GM12878 (cell line): ENCODE measurements at regions not wholly inside any gene's neighbourhood (a gene's known extent, or its start where the extent isn't known, plus 50 kb on each side); places are given as distances from the start of the nearest gene placed in this dataset.

Source experiments
- ATAC-seq: fragments of 200-7000 bp; cut with Tn5 transposase; 3 replicates; pipeline ENCODE4 v1.9.1; 2020; ENCODE audit warnings: mild to moderate bottlenecking, moderate library complexity
- BruUV-seq: library from RNA; stranded (reverse); fragments of 400-500 nt; replicated peaks from 2 replicates; lab custom pipeline; 2021; lab: Mats Ljungman, UMichigan
- CTCF ChIA-PET: fragments of 300-600 bp; sonication (Branson Sonifier 250); formaldehyde crosslinking; extraction: SDS; loops from one replicate; lab custom pipeline; 2021; ENCODE audit warnings: inconsistent platforms; lab: Yijun Ruan, JAX
- POLR2A ChIA-PET: fragments of 350-600 bp; formaldehyde crosslinking; extraction: SDS; loops from one replicate; lab custom pipeline; 2021; ENCODE audit warnings: inconsistent platforms; lab: Charles Lee
- RAD21 ChIA-PET: fragments of 300-600 bp; sonication (Branson Sonifier 250); formaldehyde crosslinking; loops from one replicate; lab custom pipeline; 2023; ENCODE audit warnings: antibody characterized with exemption; ENCODE audit not compliant: unreplicated experiment; lab: Charles Lee
- SMC1A ChIA-PET: fragments of 300-600 bp; sonication (Branson Sonifier 250); formaldehyde crosslinking; loops from one replicate; lab custom pipeline; 2023; ENCODE audit not compliant: unreplicated experiment, uncharacterized antibody; lab: Charles Lee
- DNase-seq: peaks from one replicate; pipeline ENCODE4 v3.0.0-alpha.2; 2011; ENCODE audit warnings: low read depth, low spot score
- FAIRE-seq: peaks from 3 replicates; lab custom pipeline; 2011; peaks lifted over from hg19 to GRCh38; lab: Jason Lieb, UNC
- H2AFZ ChIP-seq: 2 replicates; pipeline ENCODE4 v1.6.0; 2011; ENCODE audit warnings: low read depth, low read length, control low read depth; ENCODE audit not compliant: control insufficient read depth
- H3K27ac ChIP-seq: 2 replicates; pipeline ENCODE4 v1.5.1; 2011; ENCODE audit warnings: control low read depth; ENCODE audit not compliant: control insufficient read depth, insufficient read depth
- H3K27me3 ChIP-seq, 2 experiments: replicated peaks in 1 of 2; 2 replicates each; pipeline versions ENCODE4 v1.6.0 to v1.6.1; 2011; ENCODE audit warnings: low read length in 1 of 2; ENCODE audit not compliant: control insufficient read depth in 2 of 2, insufficient read depth in 2 of 2
- H3K36me3 ChIP-seq, 2 experiments: 2 replicates each; pipeline ENCODE4 v1.5.1; 2011; ENCODE audit warnings: low read length in 1 of 2; ENCODE audit not compliant: control insufficient read depth in 2 of 2, insufficient read depth in 2 of 2
- H3K4me1 ChIP-seq: 2 replicates; pipeline ENCODE4 v1.6.1; 2011; ENCODE audit warnings: mild to moderate bottlenecking, low read length, moderate library complexity, mixed read lengths; ENCODE audit not compliant: control insufficient read depth, insufficient read depth
- H3K4me2 ChIP-seq: 2 replicates; pipeline ENCODE4 v1.6.0; 2011; ENCODE audit warnings: control low read depth; ENCODE audit not compliant: control insufficient read depth, insufficient read depth
- H3K4me3 ChIP-seq: fragments of 200-600 bp; sonication (generic); 2 replicates; pipeline ENCODE4 v1.5.1; 2016
- H3K79me2 ChIP-seq: 2 replicates; pipeline ENCODE4 v1.6.0; 2011; ENCODE audit warnings: low read length; ENCODE audit not compliant: control insufficient read depth, insufficient read depth
- H3K9ac ChIP-seq: 2 replicates; pipeline ENCODE4 v1.8.0; 2011; ENCODE audit warnings: low read length, control low read depth, mixed read lengths; ENCODE audit not compliant: control insufficient read depth, insufficient read depth
- H3K9me3 ChIP-seq: replicated peaks from 3 replicates; pipeline ENCODE4 v1.5.1; 2011; ENCODE audit warnings: mild to moderate bottlenecking, low read length; ENCODE audit not compliant: control insufficient read depth, insufficient read depth
- H4K20me1 ChIP-seq: 2 replicates; pipeline ENCODE4 v1.6.0; 2011; ENCODE audit not compliant: control insufficient read depth, insufficient read depth
- CHD4 ChIP-seq: fragments of 200-600 bp; sonication (generic); IDR thresholded peaks from 2 replicates; pipeline ENCODE4 v1.6.1; 2016; ENCODE audit warnings: mild to moderate bottlenecking
- CTCF ChIP-seq, 3 experiments: IDR thresholded peaks in 2 of 3; conservative IDR thresholded peaks in 1 of 3; 2 replicates each; pipeline ENCODE4 v1.5.1; 2011; ENCODE audit warnings: low read depth in 3 of 3, low read length in 3 of 3, mild to moderate bottlenecking in 3 of 3, control low read depth in 2 of 3, moderate library complexity in 2 of 3, inconsistent platforms in 1 of 3, mixed read lengths in 1 of 3; ENCODE audit not compliant: control insufficient read depth in 2 of 3, insufficient read depth in 1 of 3; ENCODE audit errors: extremely low read depth in 1 of 3
- MTA2 ChIP-seq: fragments of 450-650 bp; IDR thresholded peaks from 2 replicates; pipeline ENCODE4 v1.6.1; 2016; ENCODE audit warnings: low read depth, mild to moderate bottlenecking, moderate library complexity
- SPI1 ChIP-seq: IDR thresholded peaks from 2 replicates; pipeline ENCODE4 v1.6.1; 2011; ENCODE audit warnings: low read depth, mild to moderate bottlenecking, low read length, moderate library complexity, borderline replicate concordance; ENCODE audit not compliant: insufficient read depth
- WGBS: methylation state at CpG from one replicate; pipeline ENCODE4 v1.1.6; 2016; ENCODE audit warnings: low lambda C conversion rate; ENCODE audit not compliant: insufficient replicate concordance, insufficient coverage; ENCODE audit errors: missing lambda C conversion rate; 5-methylcytosine and 5-hydroxymethylcytosine counted together
- in situ Hi-C: fragments of 300-500 bp; cut with MboI; formaldehyde crosslinking; loops from 9 replicates; pipeline ENCODE4 v1.14.3; 2018; ENCODE audit warnings: mixed read lengths
- intact Hi-C: fragments of 100-400 bp; cut with micrococcal nuclease; formaldehyde crosslinking; loops from one replicate; pipeline ENCODE4 v1.14.2; 2022; ENCODE audit not compliant: unreplicated experiment
- TF ChIP-seq, protein P1 (sequence below): IDR thresholded peaks from 2 replicates; pipeline ENCODE4 v1.6.1; 2012; ENCODE audit warnings: low read depth, low read length, improper control_type of control experiment

GRCh38 chr1:234909851-234910250, 218.8 kb downstream of the TOMM20 start:
- Histone ChIP-seq H3K27ac (no peak overlapping the region), H3K27me3 (no peaks in the 10 kb centered on the region), H2AFZ (no peak overlapping the region), H3K36me3 (no peaks in the 10 kb centered on the region), H3K79me2 (no peaks in the 10 kb centered on the region), H4K20me1 (no peaks in the 10 kb centered on the region), H3K4me2 (no peak overlapping the region), H3K9me3 (no peaks in the 10 kb centered on the region), H3K9ac (no peak overlapping the region), H3K4me3 (no peak overlapping the region), H3K4me1 (no peaks in the 10 kb centered on the region)
- RAD21 ChIA-PET, result interaction anchor here (2.7 kb wide), 1 partner anchor 16 kb away, joined by 8 read pairs; no protein-coding TSS in a partner anchor
- in situ Hi-C loops (no loop called here), intact Hi-C loops (no loop called here)
- SMC1A ChIA-PET, result interaction anchor here (0.6 to 3.7 kb wide), 3 partner anchors 16 to 347 kb away, joined by 3 to 17 read pairs (median 4); no protein-coding TSS in a partner anchor
- DNase-seq (no peak), ATAC-seq (no peak), FAIRE-seq (no peak)
- 94% methylated on average over 4 of the region's 4 CpGs for WGBS
- POLR2A ChIA-PET, result interaction anchor here (1.3 kb wide), 1 partner anchor 16 kb away, joined by 3 read pairs; no protein-coding TSS in a partner anchor
- no peak for TF ChIP-seq CTCF (IDR thresholded peaks at IDR 0.05 in 2 of 3, conservative IDR thresholded peaks at IDR 0.05 in 1 of 3; ENCODE audit: control insufficient read depth in 2 of 3, extremely low read depth in 1 of 3, insufficient read depth in 1 of 3, low read depth in 3 of 3, low read length in 3 of 3)
- TF ChIP-seq SPI1, result no peak
- TF ChIP-seq CHD4, result no peak
- no peak for TF ChIP-seq MTA2
- TF ChIP-seq, protein P1, sequence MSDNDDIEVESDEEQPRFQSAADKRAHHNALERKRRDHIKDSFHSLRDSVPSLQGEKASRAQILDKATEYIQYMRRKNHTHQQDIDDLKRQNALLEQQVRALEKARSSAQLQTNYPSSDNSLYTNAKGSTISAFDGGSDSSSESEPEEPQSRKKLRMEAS, result no peak
- CTCF ChIA-PET, result interaction anchor here (1.3 kb wide), 2 partner anchors 11 to 14 kb away, joined by 3 to 4 read pairs; no protein-coding TSS in a partner anchor
- no TSS peak for BruUV-seq
